Heart left ventricle (tissue), 16 donors: ENCODE measurements at regions not wholly inside any gene's neighbourhood (a gene's known extent, or its start where the extent isn't known, plus 50 kb on each side); places are given as distances from the start of the nearest gene placed in this dataset.

Source experiments
- ATAC-seq, 4 donors: fragments of 200-7000 bp; cut with Tn5 transposase; one replicate each; pipeline ENCODE4 v1.9.1; 2020 to 2022; ENCODE audit warnings: moderate library complexity in 4 of 4, mild to moderate bottlenecking in 3 of 4, moderate number of reproducible peaks in 1 of 4
- DNase-seq, 5 donors: peaks; one replicate each; pipeline ENCODE4 v3.0.0-alpha.2; 2020
- H3K27ac ChIP-seq, 12 donors: fragments of 200-600 bp; sonication (generic) in 4 of 12; one replicate each; pipeline versions ENCODE4 v1.5.0 to v1.8.0; 2016 to 2022; ENCODE audit warnings: mild to moderate bottlenecking in 2 of 12
- H3K27me3 ChIP-seq, 9 donors: fragments of 200-600 bp; sonication (generic) in 2 of 9; one replicate each; pipeline versions ENCODE4 v1.5.1 to v1.8.0; 2016 to 2022; ENCODE audit warnings: mild to moderate bottlenecking in 3 of 9
- H3K36me3 ChIP-seq, 9 donors: fragments of 200-600 bp; sonication (generic) in 2 of 9; one replicate each; pipeline versions ENCODE4 v1.5.0 to v1.8.0; 2018 to 2022; ENCODE audit warnings: mild to moderate bottlenecking in 2 of 9
- H3K4me1 ChIP-seq, 12 donors: fragments of 200-600 bp; sonication (generic) in 4 of 12; one replicate each; pipeline versions ENCODE4 v1.5.0 to v1.8.0; 2016 to 2022; ENCODE audit warnings: mild to moderate bottlenecking in 3 of 12
- H3K4me3 ChIP-seq, 12 donors: fragments of 200-600 bp; sonication (generic) in 4 of 12; one replicate each; pipeline versions ENCODE4 v1.5.0 to v1.8.0; 2017 to 2022; ENCODE audit warnings: mild to moderate bottlenecking in 9 of 12, moderate library complexity in 4 of 12
- H3K9me3 ChIP-seq, 12 donors: fragments of 200-600 bp; sonication (generic) in 4 of 12; one replicate each; pipeline versions ENCODE4 v1.5.0 to v1.8.0; 2016 to 2022; ENCODE audit warnings: mild to moderate bottlenecking in 1 of 12
- POLR2A ChIP-seq, 2 donors: fragments of 450-650 bp; IDR thresholded peaks; one replicate each; pipeline ENCODE4 v1.6.1; 2017; ENCODE audit warnings: antibody characterized with exemption in 2 of 2, mild to moderate bottlenecking in 2 of 2, moderate library complexity in 2 of 2
- WGBS, 4 donors: extraction: QIAGEN DNeasy Blood & Tissue Kit in 2 of 4; methylation state at CpG; one replicate each; pipeline versions ENCODE4 v1.1.5 to v1.1.7; 2013 to 2018; 5-methylcytosine and 5-hydroxymethylcytosine counted together
- intact Hi-C, 10 donors: fragments of 100-400 bp; cut with DNase I; formaldehyde crosslinking; loops; one replicate each; pipeline versions ENCODE4 v1.11.1 to v1.14.2; 2022
- TF ChIP-seq, protein P1 (sequence below), 12 donors: fragments of 200-600 bp; sonication (generic) in 4 of 12; IDR thresholded peaks; one replicate each; pipeline versions ENCODE4 v1.5.0 to v1.8.0; 2018 to 2022; ENCODE audit warnings: antibody characterized with exemption in 12 of 12, mild to moderate bottlenecking in 5 of 12
- donor health status: ischemic (EF 13 %, LVEDD 7.1; RV severe dilation, severe dysfunction).
- donor health status: healthy with polysubstance abuse.
- donor health status: DM: no; HTN: yes; CAD: no.
- donor health status: DM: no; HTN: no; CAD: no.
- donor health status: ischemic (EF 25% LVEDD 6.9; RV normal size, moderate dysfunction).
- donor health status: ischemic (EF 25% LVEDD 5.7; RV mildly dilated, moderate dysfunction).
- donor health status: healthy.
- donor health status: DM: yes; HTN: yes; CAD: no.
- donor health status: ischemic (EF 35%, LVEDD 5.7; RV mildly dilated, moderate dysfunction).
- donor health status: nonischemic (EF 11% LVEDD 7.7; RV severe dilation, severe dysfunction).
- donor health status: DM: yes; HTN: yes; CAD: no.
- donor health status: PGD.
- donor health status: ischemic (EF 29% LVEDD 5.4; RV normal size, mild dysfunction).
- donor health status: nonischemic (EF 23%, LVEDD 6.1; RV moderate dilation, normal function).

- intact Hi-C loops: no loop called here
- Histone ChIP-seq H3K27ac (no peak overlapping the region), H3K4me1 (peaks cover 0 to 4% (median 0%) of the 10 kb centered on the region in 12 donors), H3K36me3 (no peaks in the 10 kb centered on the region), H3K27me3 (no peaks in the 10 kb centered on the region), H3K4me3 (no peak overlapping the region), H3K9me3 (peaks cover 0 to 30% (median 7%) of the 10 kb centered on the region in 12 donors)
- DNase-seq (no peak), ATAC-seq (no peak)
- TF ChIP-seq, protein P1, sequence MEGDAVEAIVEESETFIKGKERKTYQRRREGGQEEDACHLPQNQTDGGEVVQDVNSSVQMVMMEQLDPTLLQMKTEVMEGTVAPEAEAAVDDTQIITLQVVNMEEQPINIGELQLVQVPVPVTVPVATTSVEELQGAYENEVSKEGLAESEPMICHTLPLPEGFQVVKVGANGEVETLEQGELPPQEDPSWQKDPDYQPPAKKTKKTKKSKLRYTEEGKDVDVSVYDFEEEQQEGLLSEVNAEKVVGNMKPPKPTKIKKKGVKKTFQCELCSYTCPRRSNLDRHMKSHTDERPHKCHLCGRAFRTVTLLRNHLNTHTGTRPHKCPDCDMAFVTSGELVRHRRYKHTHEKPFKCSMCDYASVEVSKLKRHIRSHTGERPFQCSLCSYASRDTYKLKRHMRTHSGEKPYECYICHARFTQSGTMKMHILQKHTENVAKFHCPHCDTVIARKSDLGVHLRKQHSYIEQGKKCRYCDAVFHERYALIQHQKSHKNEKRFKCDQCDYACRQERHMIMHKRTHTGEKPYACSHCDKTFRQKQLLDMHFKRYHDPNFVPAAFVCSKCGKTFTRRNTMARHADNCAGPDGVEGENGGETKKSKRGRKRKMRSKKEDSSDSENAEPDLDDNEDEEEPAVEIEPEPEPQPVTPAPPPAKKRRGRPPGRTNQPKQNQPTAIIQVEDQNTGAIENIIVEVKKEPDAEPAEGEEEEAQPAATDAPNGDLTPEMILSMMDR (IDR thresholded peaks at IDR 0.05): no peak
- no peak for TF ChIP-seq POLR2A (IDR thresholded peaks at IDR 0.05)
- 41 to 63% (median 52%) methylated on average over 5 of the region's 5 CpGs for WGBS, 4 donors
Observed at GRCh38 chr3:77837456-77838025, 797.6 kb downstream of the ROBO2 start.

- Histone ChIP-seq H3K4me3 (no peak overlapping the region), H3K27me3 (no peaks in the 10 kb centered on the region), H3K4me1 (no peaks in the 10 kb centered on the region), H3K36me3 (no peaks in the 10 kb centered on the region), H3K27ac (no peak overlapping the region), H3K9me3 (no peaks in the 10 kb centered on the region)
- TF ChIP-seq, protein P1 (IDR thresholded peaks at IDR 0.05): no peak
- TF ChIP-seq POLR2A (IDR thresholded peaks at IDR 0.05): no peak
- WGBS, 4 donors: 91 to 96% (median 93%) methylated on average over 3 of the region's 3 CpGs
- intact Hi-C loops: no loop called here
- DNase-seq (no peak), ATAC-seq (no peak)
Observed at GRCh38 chr3:77859156-77859555, 819.3 kb downstream of the ROBO2 start.

DNA sequence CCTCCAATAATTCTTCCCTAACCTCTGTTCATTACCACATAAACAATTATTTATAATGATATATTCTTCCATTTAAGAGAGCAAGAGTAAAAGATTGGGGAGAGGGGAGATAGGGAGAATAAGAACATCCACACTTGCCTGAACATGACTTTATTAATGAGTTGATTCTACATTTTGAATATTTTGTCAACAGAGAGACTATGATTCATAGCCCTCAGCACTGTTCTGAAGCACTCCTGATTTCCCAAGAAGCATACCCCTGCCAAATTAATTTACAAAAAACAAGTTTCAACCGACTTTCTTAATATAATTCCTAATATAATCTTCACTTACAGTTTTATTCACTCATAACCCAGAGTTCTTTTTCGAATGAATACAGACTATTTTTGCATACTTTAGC lies 828.8 kb downstream of the ROBO2 start:
- TF ChIP-seq POLR2A (IDR thresholded peaks at IDR 0.05): no peak
- TF ChIP-seq, protein P1 (IDR thresholded peaks at IDR 0.05): no peak
- Histone ChIP-seq H3K27me3 (no peaks in the 10 kb centered on the region), H3K4me1 (peaks cover 0 to 3% (median 0%) of the 10 kb centered on the region in 12 donors), H3K36me3 (no peaks in the 10 kb centered on the region), H3K4me3 (no peak overlapping the region), H3K27ac (no peak overlapping the region), H3K9me3 (no peaks in the 10 kb centered on the region)
- ATAC-seq: no peak
- intact Hi-C loops: no loop called here
- 65 to 79% (median 70%) methylated on average over 2 of the region's 2 CpGs for WGBS, 4 donors
- DNase-seq: no peak

- DNase-seq: no peak
- intact Hi-C loops: no loop called here
Observed at GRCh38 chr3:77869423-77869822, 829.5 kb downstream of the ROBO2 start.

More at GRCh38 chr3:77869423-77869822, 829.5 kb downstream of the ROBO2 start:
- H3K4me3 ChIP-seq: no peak overlapping the region
- 78 to 90% (median 86%) methylated on average over 7 of the region's 7 CpGs for WGBS, 4 donors
- TF ChIP-seq, protein P1 (IDR thresholded peaks at IDR 0.05): no peak
- no peak for TF ChIP-seq POLR2A (IDR thresholded peaks at IDR 0.05)
- no peak for ATAC-seq
- H3K36me3 ChIP-seq: no peaks in the 10 kb centered on the region
- H3K9me3 ChIP-seq: no peaks in the 10 kb centered on the region
- H3K4me1 ChIP-seq: peaks cover 0 to 8% (median 0%) of the 10 kb centered on the region in 12 donors
- no peak overlapping the region for H3K27ac ChIP-seq
- no peaks in the 10 kb centered on the region for H3K27me3 ChIP-seq
